ENCODE measurements at regions not wholly inside any gene's neighbourhood (a gene's known extent, or its start where the extent isn't known, plus 50 kb on each side); places are given as distances from the start of the nearest gene placed in this dataset.

GRCh38 chr7:29754874-29755490 is 51.3 kb upstream of the WIPF3 start:
- Histone ChIP-seq H3K9ac (ENCODE audit: insufficient read depth, low read length) (no peak overlapping the region), H3K79me2 (ENCODE audit: control insufficient read depth, insufficient read depth, low read length) (no peaks in the 10 kb centered on the region), H3K4me3 (replicated peaks in 1 of 4; ENCODE audit: control extremely low read depth in 1 of 4, insufficient read depth in 1 of 4, low read depth in 3 of 4, low read length in 4 of 4) (no peak overlapping the region), H2AFZ (ENCODE audit: low read length) (no peak overlapping the region), H4K20me1 (ENCODE audit: control insufficient read depth, extremely low read depth, insufficient read depth, low read length) (no peaks in the 10 kb centered on the region), H3K9me3 (ENCODE audit: control insufficient read depth, insufficient read depth, low read depth, low read length) (no peaks in the 10 kb centered on the region), H3K27me3 (ENCODE audit: control insufficient read depth, insufficient read depth, low read length) (no peaks in the 10 kb centered on the region), H3K27ac (ENCODE audit: insufficient read depth, low read length) (no peak overlapping the region), H3K4me1 (ENCODE audit: control insufficient read depth, extremely low read depth, insufficient read depth, low read length) (no peaks in the 10 kb centered on the region), H3K4me2 (ENCODE audit: extremely low read depth, insufficient read depth, low read length) (no peak overlapping the region), H3K36me3 (ENCODE audit: control insufficient read depth, insufficient read depth, low read length) (no peaks in the 10 kb centered on the region)
- no peak for DNase-seq (ENCODE audit: low read depth in 2 of 2)
- no peak for TF ChIP-seq CTCF (conservative IDR thresholded peaks at IDR 0.05 in 1 of 2, IDR thresholded peaks at IDR 0.05 in 1 of 2; ENCODE audit: low read depth in 1 of 2, low read length in 2 of 2)
